HUES48 (cell line): ENCODE measurements at regions not wholly inside any gene's neighbourhood (a gene's known extent, or its start where the extent isn't known, plus 50 kb on each side); places are given as distances from the start of the nearest gene placed in this dataset.

ENCODE experiments used
- H3K27ac ChIP-seq: one replicate; pipeline ENCODE4 v1.7.0; 2013; ENCODE audit warnings: low read depth, low read length, inconsistent platforms
- H3K27me3 ChIP-seq: 2 replicates; pipeline ENCODE4 v1.6.1; 2013; ENCODE audit warnings: mild to moderate bottlenecking, low read length; ENCODE audit not compliant: control insufficient read depth, insufficient read depth
- H3K36me3 ChIP-seq: 2 replicates; pipeline ENCODE4 v1.6.1; 2013; ENCODE audit warnings: low read length; ENCODE audit not compliant: control insufficient read depth, insufficient read depth
- H3K4me1 ChIP-seq: 2 replicates; pipeline ENCODE4 v1.6.1; 2013; ENCODE audit warnings: mild to moderate bottlenecking, low read length; ENCODE audit not compliant: control insufficient read depth, insufficient read depth
- H3K4me3 ChIP-seq: 2 replicates; pipeline ENCODE4 v1.5.1; 2013; ENCODE audit warnings: mild to moderate bottlenecking, low read depth, low read length
- H3K9ac ChIP-seq: 2 replicates; pipeline ENCODE4 v1.6.1; 2013; ENCODE audit warnings: mild to moderate bottlenecking, low read depth, low read length, moderate library complexity
- H3K9me3 ChIP-seq: 2 replicates; pipeline ENCODE4 v1.6.1; 2013; ENCODE audit warnings: low read length; ENCODE audit not compliant: control insufficient read depth, insufficient read depth

DNA sequence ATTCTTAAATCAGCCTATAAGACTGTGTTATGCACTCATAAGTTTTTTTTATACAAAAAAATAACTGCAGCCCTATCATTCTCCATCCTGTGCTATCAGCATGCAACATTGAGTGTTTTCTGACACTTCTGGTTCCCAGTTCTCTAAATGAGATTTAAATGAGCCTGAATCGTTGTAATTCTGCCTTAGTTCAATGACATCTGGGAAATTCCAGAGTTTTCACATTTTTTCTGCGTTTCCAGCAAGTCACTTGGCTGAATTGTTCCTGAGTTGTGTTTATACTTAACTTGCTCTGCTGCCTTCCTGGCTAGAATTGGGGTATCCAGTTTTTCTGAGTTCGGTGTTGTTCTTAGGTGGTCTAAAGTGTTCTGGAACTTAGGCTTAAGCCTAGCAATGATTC, 636.1 kb upstream of the FZD8 start:
- H3K9me3 ChIP-seq: no peaks in the 10 kb centered on the region
- H3K27ac ChIP-seq: no peak overlapping the region
- H3K36me3 ChIP-seq: no peaks in the 10 kb centered on the region
- H3K27me3 ChIP-seq: no peaks in the 10 kb centered on the region
- no peaks in the 10 kb centered on the region for H3K4me1 ChIP-seq
- H3K4me3 ChIP-seq: no peak overlapping the region
- H3K9ac ChIP-seq: no peak overlapping the region

DNA sequence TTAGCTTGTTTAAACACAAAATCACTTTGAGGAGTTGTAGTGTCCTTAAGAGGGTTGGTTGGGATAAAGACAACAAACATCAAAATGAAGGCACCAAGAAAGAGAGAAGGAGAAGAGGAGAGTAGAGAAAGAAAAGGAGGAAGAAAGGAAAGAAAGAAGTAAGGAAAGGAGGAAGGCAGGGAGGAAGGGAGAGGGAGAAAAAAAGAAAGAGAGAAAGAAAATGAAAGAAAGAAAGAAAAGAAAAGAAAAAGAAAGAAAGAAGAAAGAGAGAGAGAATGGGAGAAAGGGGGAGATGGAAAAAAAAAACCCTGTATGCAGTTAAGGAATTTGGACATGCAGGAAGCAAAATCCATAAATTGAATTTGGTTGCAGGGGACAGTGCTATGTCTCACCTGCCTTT, 635.4 kb upstream of the FZD8 start:
- no peaks in the 10 kb centered on the region for H3K4me1 ChIP-seq
- no peaks in the 10 kb centered on the region for H3K27me3 ChIP-seq
- no peak overlapping the region for H3K27ac ChIP-seq
- no peak overlapping the region for H3K4me3 ChIP-seq
- H3K9ac ChIP-seq: no peak overlapping the region
- H3K9me3 ChIP-seq: no peaks in the 10 kb centered on the region
- H3K36me3 ChIP-seq: no peaks in the 10 kb centered on the region

DNA sequence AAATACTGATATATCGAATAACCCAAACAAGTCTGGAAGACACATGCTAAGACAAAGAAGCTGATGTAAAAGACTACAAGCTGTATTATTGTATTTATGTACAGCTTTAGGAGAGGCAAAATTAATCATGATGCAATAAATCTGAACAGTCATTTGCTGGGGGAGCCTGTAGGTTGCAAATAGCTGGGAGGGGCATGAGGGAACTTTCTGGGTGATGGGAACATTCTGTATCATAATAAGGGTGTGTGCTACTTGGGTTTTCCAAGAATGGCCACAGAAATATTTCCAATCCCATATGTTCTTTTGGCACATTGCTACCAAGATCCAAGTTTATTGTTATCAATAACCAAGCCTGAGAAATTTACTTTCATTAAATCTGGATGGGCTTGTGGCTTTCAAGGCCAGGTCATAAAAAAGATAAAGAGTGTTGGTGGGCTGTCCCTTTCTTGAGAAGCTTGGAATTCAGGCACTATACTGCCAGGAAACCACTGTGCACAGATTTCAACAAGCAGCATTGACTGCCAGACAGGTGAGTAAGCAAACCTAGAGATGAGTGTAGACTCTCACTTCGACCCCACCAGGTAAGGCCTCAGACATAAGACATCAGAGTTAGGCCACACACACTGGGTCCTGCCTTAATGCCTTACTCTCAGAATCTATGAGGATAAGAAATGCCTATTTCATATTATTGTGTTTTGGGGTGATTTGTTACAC, 629.7 kb upstream of the FZD8 start:
- no peak overlapping the region for H3K4me3 ChIP-seq
- H3K27ac ChIP-seq: no peak overlapping the region
- H3K27me3 ChIP-seq: no peaks in the 10 kb centered on the region
- H3K36me3 ChIP-seq: no peaks in the 10 kb centered on the region
- H3K9ac ChIP-seq: no peak overlapping the region
- no peaks in the 10 kb centered on the region for H3K9me3 ChIP-seq
- H3K4me1 ChIP-seq: 0 out of 2 replicates have a peak, but pooled peaks cover 3% of the 10 kb centered on the region

DNA sequence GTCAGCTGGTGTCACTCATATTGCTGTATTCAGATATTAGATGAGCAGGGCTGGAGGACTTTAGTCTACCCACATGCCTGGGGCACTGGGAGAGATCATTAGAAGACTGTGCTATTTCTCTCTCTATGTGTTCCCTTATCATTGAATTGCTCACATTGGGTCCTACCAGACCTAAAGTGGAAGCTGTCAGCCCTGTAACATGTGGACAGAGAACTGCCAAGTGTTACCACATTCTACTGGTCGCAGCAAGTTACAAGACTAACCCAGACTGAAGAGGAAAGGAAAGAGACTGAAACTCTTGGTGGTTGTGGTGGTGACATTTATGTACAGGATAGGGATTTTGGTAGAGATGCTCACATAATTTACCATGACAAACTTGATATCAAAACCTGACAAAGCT, 627.1 kb upstream of the FZD8 start:
- no peaks in the 10 kb centered on the region for H3K9me3 ChIP-seq
- no peaks in the 10 kb centered on the region for H3K27me3 ChIP-seq
- H3K36me3 ChIP-seq: no peaks in the 10 kb centered on the region
- H3K27ac ChIP-seq: no peak overlapping the region
- H3K4me1 ChIP-seq: 0 out of 2 replicates have a peak, but pooled peaks cover 3% of the 10 kb centered on the region
- H3K9ac ChIP-seq: no peak overlapping the region
- H3K4me3 ChIP-seq: no peak overlapping the region

DNA sequence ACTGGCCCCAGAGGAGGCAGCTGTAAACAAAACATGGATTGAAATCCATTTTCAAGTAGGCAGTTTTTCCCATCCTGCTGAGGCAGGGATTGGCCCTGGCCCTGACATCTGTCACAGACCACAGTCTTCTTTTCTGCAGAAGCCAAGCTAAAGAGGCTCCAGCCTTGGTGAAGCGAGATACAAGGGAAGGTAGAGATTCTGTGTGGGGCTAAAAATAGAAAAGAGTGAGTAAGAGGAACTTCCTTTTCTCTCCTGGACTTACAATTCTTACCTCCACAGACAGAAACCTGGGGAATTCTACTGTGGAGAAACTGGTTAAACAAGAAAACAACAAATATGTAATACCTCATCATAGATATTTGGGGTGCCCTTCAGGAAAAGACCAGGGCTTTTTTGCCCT, 624.8 kb upstream of the FZD8 start:
- Histone ChIP-seq H3K9ac (no peak overlapping the region), H3K9me3 (no peaks in the 10 kb centered on the region), H3K4me3 (no peak overlapping the region), H3K4me1 (0 out of 2 replicates have a peak, but pooled peaks cover 3% of the 10 kb centered on the region), H3K27me3 (no peaks in the 10 kb centered on the region), H3K27ac (no peak overlapping the region), H3K36me3 (no peaks in the 10 kb centered on the region)

DNA sequence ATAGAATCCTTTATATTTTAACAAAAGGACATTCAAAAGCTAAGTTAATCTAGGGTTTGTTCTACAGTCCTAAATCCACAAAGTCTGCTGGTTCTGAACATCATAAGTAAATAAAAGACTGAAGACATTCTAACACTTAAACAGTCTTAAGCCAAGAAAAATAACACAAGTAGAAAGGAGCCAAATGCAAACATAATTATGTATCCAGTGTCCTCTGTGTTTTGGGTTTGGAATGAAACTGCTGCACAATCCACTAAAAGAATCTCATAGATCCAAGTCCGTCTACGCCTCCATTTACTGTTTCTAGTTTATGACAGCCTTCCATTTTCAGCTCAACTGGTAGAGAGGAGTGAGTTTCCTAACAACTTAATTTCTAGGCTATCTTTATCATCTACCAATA, 623.6 kb upstream of the FZD8 start:
- H3K4me1 ChIP-seq: 0 out of 2 replicates have a peak, but pooled peaks cover 3% of the 10 kb centered on the region
- no peak overlapping the region for H3K27ac ChIP-seq
- H3K36me3 ChIP-seq: no peaks in the 10 kb centered on the region
- H3K4me3 ChIP-seq: no peak overlapping the region
- H3K9ac ChIP-seq: no peak overlapping the region
- no peaks in the 10 kb centered on the region for H3K27me3 ChIP-seq
- no peaks in the 10 kb centered on the region for H3K9me3 ChIP-seq

DNA sequence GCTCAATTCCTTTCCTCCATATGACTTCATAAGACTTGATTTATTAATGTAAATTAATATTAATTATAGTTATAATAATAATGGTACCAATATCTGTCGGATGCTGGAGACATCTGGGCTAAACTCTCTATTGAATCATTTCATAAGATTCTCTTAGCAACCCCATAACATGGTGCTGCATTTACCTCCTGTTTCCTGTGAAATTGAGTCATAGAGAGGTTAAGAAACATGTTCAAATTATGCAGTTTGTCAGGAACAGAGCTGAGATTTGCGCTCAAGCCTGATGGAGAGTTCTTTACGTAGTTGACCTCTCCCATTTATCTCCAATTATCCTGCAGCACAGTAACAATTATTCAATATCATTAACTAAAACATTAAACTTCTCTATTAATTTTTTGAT, 621.8 kb upstream of the FZD8 start:
- H3K4me1 ChIP-seq: 0 out of 2 replicates have a peak, but pooled peaks cover 3% of the 10 kb centered on the region
- no peak overlapping the region for H3K9ac ChIP-seq
- no peak overlapping the region for H3K4me3 ChIP-seq
- no peaks in the 10 kb centered on the region for H3K27me3 ChIP-seq
- no peak overlapping the region for H3K27ac ChIP-seq
- H3K9me3 ChIP-seq: no peaks in the 10 kb centered on the region
- no peaks in the 10 kb centered on the region for H3K36me3 ChIP-seq

DNA sequence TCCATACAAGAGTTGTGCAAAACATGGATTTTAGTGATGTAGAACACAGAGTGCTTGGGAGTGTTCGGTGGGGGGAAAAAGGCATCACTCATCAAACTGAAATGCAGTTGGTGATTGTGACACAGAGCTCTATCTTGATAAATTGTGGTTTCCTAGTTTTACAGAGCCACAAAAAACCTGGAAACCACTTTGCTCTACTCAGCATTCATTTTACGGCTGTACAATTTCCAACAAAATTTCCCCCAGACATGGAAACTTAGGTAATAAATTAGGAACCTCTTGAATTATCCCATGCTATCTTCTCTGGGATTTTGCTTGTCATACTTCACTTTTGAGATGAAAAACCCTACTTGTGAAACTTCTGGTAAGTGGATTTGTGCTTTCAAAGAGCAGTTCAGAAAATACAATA, 614.9 kb upstream of the FZD8 start:
- no peaks in the 10 kb centered on the region for H3K4me1 ChIP-seq
- H3K36me3 ChIP-seq: no peaks in the 10 kb centered on the region
- H3K27ac ChIP-seq: no peak overlapping the region
- no peak overlapping the region for H3K9ac ChIP-seq
- no peak overlapping the region for H3K4me3 ChIP-seq
- H3K9me3 ChIP-seq: no peaks in the 10 kb centered on the region
- H3K27me3 ChIP-seq: no peaks in the 10 kb centered on the region

DNA sequence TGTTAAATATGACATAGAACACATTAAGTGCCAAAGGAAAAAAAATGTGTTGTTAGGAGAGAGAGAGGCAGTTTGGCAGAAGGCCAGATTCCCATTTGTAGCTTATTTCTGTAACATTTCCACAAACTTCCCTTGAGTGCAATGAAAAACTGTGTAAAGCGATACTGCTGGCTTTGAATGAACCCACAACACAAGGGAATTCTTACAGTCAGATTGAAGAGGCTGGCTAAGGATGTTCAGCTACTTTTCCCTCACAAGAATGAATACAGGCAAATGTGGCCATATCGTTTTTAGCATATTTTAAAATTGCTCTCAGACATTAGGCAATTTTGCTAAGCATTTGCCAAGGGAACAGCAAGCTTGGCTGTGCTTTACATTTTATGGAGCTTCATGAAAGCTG, 614.1 kb upstream of the FZD8 start:
- H3K27ac ChIP-seq: no peak overlapping the region
- H3K4me1 ChIP-seq: no peaks in the 10 kb centered on the region
- no peaks in the 10 kb centered on the region for H3K9me3 ChIP-seq
- H3K4me3 ChIP-seq: no peak overlapping the region
- no peak overlapping the region for H3K9ac ChIP-seq
- no peaks in the 10 kb centered on the region for H3K27me3 ChIP-seq
- no peaks in the 10 kb centered on the region for H3K36me3 ChIP-seq

DNA sequence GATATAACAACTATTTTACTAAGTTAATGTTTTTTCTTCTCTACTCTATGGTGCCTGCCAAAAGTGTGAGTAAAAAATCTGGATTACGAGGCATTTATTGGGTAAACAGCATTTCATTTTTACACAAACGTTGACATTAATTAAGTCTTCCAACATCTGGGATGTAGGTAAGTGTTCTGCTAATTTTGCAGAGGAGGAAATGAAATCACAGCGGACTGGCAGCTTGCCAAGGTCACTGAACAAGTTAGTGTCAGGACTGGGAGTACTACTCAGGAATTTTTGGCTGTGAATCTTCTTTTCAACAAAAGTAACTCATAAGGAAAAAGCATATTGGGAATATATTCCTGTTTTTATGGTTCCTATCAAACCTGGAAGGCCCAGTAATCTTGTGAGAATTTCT, 612.1 kb upstream of the FZD8 start:
- no peaks in the 10 kb centered on the region for H3K9me3 ChIP-seq
- H3K9ac ChIP-seq: no peak overlapping the region
- no peaks in the 10 kb centered on the region for H3K36me3 ChIP-seq
- H3K4me1 ChIP-seq: no peaks in the 10 kb centered on the region
- no peak overlapping the region for H3K4me3 ChIP-seq
- no peak overlapping the region for H3K27ac ChIP-seq
- H3K27me3 ChIP-seq: no peaks in the 10 kb centered on the region

DNA sequence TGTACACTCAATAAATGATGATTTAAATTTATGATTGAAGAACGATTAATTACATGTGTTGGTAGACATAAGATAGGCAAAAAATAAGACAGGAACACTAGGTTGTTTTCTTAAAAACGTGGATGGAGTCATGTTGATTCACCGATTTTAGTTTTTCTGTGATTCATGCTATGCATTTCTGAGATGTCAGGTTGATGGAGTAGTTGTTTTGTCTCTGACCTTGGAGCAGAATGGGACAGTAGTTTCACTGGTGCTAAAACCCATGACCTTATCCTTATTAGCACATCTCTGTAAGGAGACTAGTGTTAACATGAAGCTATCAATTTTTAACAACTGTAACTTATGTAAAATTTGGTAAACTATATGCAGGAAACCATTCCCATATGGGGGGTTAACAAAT, 611.6 kb upstream of the FZD8 start:
- Histone ChIP-seq H3K27ac (no peak overlapping the region), H3K36me3 (no peaks in the 10 kb centered on the region), H3K4me3 (no peak overlapping the region), H3K27me3 (no peaks in the 10 kb centered on the region), H3K9me3 (no peaks in the 10 kb centered on the region), H3K9ac (no peak overlapping the region), H3K4me1 (no peaks in the 10 kb centered on the region)
